ENCODE measurements at regions not wholly inside any gene's neighbourhood (a gene's known extent, or its start where the extent isn't known, plus 50 kb on each side); places are given as distances from the start of the nearest gene placed in this dataset.

DNA sequence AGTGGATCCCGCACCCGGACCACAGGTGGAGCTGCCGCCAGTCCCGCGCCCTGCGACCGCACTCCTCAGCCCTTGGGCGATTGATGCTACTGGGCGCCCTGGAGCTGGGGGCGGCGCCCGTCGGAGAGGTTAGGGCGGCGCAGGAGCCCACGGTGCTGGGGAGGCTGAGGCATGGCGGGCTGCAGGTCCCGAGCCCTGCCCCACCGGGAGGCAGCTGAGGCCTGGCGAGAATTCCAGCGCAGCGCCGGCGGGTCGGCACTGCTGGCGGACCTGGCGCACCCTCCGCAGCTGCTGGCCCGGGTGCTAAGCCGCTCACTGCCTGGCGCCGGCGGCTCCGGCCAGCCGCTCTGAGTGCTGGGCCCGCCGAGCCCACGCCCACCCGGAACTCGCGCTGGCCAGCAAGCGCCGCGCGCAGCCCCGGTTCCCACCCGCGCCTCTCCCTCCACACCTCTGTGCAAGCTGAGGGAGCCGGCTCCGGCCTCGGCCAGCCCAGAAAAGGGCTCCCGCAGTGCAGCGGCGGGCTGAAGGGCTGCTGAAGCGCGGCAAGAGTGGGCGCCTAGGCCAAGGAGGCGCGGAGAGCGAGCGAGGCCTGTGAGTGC, 1256.5 kb downstream of the STIM2 start:
- no peak for DNase-seq

GRCh38 chr4:28146191-28146590, 1285.5 kb downstream of the STIM2 start:
- no peak for DNase-seq

GRCh38 chr4:28148221-28148620, 1287.6 kb downstream of the STIM2 start:
- no peak for DNase-seq

- DNase-seq, result no peak
These were observed 1289.1 kb downstream of the STIM2 start for GRCh38 chr4:28149762-28150161.

DNA sequence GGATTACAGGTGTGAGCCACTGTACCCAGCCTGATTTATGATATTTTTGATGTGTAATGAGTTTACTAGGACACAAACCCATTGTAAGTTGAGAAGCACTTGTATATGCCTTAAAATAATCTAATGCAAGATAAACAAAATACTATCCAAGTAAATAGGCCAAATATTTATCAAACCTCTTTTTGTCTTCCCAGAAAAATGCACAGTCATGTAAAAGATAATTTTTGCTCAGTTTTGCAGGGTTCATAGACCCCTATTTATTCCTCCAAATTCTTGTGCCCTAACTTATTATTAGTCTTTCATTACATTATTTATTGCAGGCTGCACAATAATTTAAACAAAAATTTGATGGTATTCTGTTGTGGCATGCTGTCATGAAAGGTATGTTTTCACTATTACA, 1290.7 kb downstream of the STIM2 start:
- DNase-seq, result no peak

DNA sequence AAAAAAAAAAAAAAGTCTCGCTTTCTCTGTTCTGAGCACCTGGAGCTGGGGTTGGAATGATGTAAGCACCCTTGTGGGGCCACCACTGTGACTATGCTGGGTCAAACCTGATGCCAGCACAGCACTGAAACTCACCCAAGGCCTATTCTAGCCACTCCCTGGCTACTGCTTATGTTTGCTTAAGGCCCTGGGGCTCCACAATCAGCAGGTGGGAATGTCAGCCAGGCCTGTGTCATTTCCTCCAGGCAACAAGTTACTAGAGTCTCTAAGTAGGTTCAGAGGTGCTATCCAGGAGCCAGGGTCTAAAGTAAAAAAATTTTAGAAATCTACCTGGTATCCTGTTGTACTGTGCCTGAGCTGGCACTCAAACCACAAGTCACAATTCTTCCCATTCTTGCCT, 1306.8 kb downstream of the STIM2 start:
- no peak for DNase-seq

DNA sequence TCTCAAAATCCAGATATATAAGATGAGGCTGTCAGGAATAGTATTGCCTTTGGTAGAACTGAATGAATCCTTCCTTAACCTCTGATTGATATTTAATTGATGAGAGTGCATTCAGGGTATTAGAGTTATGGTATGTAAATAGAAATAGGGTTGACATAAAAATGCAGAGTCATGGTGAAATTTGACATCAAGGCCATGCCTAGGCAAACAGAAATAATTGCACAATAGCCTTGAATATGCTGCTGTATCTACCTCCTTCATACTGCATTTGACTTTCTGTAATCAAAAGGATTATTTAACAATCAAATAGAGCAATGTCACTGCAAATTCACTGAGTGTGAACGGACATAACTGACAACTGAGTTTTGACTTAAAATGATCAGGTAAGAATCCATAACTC, 1316.3 kb downstream of the STIM2 start:
- no peak for DNase-seq

- DNase-seq, result no peak
These were observed 1317.0 kb downstream of the STIM2 start for GRCh38 chr4:28177641-28178040.

- no peak for DNase-seq
These were observed 1318.5 kb downstream of the STIM2 start for GRCh38 chr4:28179126-28179525.

DNA sequence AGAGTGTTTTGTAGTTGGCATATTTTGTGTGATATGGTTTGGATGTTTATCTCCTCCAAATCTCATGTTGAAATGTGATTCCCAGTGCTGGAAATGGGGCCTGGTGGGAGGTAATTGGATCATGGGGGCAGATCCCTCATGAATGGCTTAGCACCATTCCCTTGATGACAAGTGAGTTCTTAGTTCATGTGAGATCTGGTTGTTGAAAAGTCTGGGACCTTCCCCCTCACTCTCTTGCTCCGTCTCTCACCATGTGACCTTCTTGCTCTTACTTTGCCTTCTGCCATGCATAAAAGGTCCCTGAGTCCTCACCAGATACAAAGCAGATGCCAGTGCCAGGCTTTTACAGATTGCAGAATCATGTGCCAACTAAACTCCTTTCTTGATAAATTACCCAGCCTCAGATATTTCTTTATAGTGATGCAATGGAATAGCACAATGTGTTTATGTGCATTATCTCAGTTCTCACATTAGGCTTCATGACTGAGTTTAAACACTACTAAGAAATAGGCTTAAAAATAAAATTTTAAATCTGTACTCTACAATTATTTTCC, 1348.8 kb downstream of the STIM2 start:
- DNase-seq, result no peak

GRCh38 chr4:28211676-28212470, 1351.2 kb downstream of the STIM2 start:
- DNase-seq, result no peak

- no peak for DNase-seq
These were observed 1360.9 kb downstream of the STIM2 start for GRCh38 chr4:28221536-28221935.

DNA sequence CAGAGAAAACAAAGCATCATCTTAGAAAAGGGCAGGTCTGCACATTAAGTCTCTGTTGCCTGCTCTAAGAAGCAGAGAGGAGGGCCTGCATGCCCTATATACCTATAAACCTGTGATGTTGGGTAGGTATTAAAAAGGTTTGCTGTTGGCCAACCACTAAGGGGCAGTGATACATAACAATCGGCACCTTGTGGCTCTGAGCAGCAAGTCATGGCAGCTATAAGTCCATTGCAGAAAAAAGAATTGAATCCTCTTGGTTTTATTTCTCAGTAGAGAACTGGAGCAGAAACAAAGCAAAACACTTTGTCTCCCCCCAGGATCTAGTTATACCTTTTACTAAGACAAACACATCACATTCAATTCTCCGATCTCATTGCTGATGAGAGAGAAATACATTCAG, 1364.4 kb downstream of the STIM2 start:
- no peak for DNase-seq

DNA sequence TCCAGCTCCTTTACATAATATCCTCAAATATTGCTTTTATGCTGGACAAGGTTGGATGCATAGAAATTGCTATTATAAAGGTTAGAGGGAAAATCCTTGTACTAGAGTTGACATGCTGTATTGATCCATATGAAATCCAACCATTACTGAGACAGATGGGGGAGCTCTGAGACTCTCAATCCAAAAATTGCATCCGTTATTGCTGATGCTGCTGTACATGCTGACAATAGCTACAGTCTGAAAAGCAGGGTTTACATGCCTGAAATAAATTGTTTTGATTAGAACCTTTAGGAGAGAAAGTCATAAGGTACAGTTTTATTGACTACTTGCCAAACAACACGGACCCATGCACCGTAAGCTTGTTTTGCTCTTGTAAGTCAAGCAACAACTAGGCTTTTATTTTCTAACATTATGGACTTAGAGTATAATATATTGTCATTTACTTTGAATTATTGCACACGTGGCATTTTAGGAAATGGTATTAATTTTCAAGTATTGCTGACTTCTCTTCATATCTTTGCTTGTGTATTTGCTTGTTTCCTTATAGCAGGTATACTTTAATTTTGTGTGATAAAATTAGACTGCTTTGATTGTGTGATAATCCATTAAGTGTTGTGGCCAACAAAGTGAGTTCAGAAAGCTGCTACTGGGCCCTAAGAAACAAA, 1365.2 kb downstream of the STIM2 start:
- DNase-seq, result no peak

DNA sequence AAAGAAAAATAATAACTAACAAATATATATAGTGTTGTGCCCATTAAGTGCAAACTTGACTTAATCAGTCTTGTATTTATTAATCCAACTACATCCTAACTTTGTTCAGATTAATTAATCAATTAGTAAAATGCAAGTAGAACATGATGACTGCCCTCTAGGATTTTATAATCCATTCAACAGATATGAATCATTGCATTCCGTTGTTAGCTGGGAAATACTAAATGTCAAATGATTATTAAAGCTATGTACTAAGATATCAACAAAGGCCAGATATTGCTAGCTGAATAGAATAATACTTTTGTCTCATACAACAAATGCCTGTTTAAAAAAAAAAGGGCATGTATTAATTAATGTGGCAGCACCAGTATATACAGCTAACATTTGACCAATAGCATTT, 1366.3 kb downstream of the STIM2 start:
- DNase-seq, result no peak

- DNase-seq, result no peak
These were observed 1367.1 kb downstream of the STIM2 start for GRCh38 chr4:28227764-28228163.

DNA sequence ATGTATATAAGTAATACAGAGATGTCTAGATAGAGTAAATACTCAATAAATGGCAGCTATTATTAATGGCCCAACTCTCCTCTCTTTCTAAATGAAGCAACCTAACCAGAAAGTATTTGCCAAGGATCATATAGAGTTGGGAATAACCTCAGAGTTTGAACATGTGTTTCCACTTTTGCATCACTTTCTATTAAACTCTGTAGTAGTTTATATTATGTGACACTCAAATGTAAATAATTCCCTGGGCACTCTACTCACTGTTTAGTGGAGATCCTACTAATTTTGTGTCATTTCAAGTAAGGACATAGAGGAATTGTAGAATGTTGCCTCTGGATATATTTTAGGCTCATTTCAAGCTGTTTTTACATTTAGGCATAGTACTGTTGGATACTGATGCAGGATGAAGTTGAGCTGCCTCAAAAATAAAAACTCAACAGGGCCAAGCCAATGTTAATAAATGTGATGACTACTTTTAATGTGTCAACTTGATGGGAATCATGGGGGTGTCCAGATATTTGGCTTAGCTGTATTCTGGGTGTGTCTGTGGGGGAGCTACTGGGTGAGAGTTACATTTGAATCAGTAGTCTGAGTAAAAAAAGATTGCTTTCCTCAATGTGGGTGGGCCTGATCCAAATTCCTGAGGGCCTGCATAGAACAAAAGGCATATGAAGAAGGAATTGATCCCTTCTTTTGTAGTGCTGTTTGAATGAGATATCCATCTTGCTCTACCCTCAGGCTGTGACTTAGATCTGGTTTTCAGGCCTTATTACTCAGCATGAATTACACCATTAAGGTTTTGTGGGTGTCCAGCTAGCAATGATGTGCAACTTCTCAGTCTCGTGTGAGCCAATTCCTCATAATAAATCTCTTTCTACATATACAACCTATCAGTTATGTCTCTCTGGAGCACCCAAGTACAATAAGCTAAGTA, 1368.2 kb downstream of the STIM2 start:
- DNase-seq, result no peak

DNA sequence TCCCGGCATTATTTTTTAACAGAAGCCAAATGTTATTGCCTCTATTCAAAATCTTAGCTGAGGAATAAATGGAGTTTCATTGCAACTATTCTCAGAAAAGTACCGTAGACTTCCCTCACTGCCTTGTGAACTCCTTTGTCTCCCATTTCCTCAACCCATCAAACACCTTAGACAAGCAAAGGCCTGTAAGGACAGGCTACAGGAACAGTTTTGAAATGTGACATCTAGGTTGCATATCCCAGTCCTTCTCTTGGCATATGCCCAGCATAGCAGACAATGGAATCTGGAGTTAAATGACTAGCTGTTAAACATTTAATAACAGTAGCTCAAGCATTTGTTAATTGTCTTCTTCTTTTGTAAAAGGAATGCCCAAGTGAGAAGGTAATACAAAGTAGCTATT, 1371.7 kb downstream of the STIM2 start:
- DNase-seq, result no peak

DNA sequence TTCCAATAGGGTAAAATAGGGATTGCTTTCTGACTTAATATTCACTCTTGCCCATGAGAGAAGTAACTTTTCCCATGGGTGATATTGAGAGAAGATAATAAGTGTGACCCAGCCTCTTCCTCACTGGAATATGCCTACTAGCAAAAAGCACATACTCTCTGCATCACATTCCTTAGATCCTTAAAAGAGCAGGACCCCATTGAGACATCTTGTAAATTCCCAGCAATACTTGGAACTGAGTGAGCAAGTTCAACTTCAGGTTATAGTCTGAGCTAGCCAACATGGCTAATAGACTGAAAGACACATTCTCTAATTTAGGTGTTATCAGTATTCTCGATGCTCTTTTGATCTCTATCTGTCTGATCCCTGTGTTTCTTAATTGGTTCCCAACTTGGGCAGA, 1372.3 kb downstream of the STIM2 start:
- no peak for DNase-seq

GRCh38 chr4:28233724-28234123, 1373.1 kb downstream of the STIM2 start:
- DNase-seq, result no peak

DNA sequence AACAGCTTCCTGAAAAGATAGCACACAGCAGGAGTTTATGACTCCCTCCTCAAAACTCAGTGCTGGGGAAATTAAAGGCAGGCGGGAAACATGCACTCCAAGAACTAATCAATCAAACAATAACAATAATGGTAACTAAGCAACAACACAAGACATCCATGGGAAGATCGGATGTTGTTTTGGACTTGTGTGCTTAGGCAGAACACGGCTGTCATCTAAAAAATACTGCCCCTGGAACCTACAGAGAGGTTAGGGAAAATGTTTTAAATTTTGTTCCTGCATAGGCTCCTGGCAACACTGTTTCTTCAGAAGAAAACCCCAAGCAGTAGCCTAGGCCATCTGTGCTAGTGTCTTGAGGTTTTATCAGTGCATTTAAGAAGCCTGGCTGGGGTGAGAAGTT, 1378.2 kb downstream of the STIM2 start:
- no peak for DNase-seq

DNA sequence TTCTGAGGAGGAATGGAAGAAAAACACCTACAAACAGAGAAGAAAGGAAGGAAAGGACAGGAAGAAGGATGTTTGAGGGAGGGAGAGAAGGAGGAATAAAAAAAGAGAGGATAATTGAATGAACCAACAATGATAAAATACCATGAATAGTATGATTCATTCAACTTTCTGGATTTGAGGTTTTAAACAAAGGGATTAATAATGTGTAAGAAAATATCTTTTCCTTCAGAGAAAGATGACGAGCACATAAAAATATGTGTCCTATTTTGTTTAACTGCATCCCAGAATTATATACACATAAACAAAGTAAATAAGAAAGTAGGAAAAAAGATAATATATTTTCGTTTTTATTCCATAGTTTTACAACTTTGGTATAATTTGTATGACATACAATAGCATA, 1380.4 kb downstream of the STIM2 start:
- no peak for DNase-seq

DNA sequence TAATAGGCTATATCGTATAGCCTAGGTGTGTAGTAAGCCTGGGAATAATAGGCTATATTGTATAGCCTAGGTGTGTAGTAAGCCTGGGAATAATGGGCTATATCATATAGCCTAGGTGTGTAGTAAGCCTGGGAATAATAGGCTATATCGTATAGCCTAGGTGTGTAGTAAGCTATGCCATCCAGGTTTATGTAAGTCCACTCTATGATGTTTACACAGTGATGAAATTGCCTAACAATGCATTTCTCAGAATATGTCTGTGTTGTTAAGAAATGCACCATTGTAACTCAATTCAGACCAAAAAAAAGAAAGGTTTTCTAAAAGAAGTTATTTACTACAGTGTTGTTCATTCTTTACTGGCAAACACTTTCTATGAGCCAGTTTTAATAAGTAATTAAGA, 1387.2 kb downstream of the STIM2 start:
- DNase-seq, result no peak

Data from stimulated activated CD8-positive, alpha-beta memory T cell treated with anti-CD3 and anti-CD28 coated beads, Interleukin-4, amount 100 ng/mL, for 48 hours (primary cell).